ENCODE measurements at regions not wholly inside any gene's neighbourhood (a gene's known extent, or its start where the extent isn't known, plus 50 kb on each side); places are given as distances from the start of the nearest gene placed in this dataset.
A peak's percentile ranks its signal among the peaks of the same experiment; 100 is the strongest.

DNA sequence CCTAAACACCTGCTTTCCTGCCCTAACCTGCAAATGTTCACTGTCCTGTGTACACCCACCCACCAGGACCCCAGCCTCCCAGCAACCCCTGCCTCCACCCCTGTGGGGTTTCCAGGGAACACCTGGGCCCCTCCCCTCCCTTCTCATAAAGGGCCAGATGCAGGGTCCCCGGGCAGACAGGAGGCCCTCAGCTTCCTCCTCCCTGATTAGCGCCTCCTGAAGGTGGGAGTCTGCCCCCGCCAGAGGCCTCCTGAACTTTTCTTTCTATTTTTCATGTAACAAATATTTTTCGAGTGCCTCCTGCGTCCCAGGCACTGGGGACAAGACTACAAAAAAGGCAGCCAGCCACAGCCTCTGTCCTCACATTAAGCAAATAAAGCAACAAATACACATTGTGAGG, 135.4 kb upstream of the LINGO1 start:
- no TSS peak for BruUV-seq (replicated peaks)
- Histone ChIP-seq H3K9ac (ENCODE audit: insufficient read depth, low read depth, low read length) (no peak overlapping the region), H2AFZ (ENCODE audit: low read length) (no peak overlapping the region), H4K20me1 (ENCODE audit: insufficient read depth, low read length) (no peaks in the 10 kb centered on the region), H3K36me3 (replicated peaks in 1 of 2; ENCODE audit: control insufficient read depth in 1 of 2, insufficient read depth in 2 of 2, low read length in 2 of 2) (no peaks in the 10 kb centered on the region), H3K4me1 (ENCODE audit: insufficient read depth, low read length) (peaks cover 17% of the 10 kb centered on the region), H3K79me2 (ENCODE audit: insufficient read depth, low read length) (no peaks in the 10 kb centered on the region), H3K4me3 (replicated peaks in 1 of 3; ENCODE audit: insufficient read depth in 1 of 3, low read depth in 2 of 3, low read length in 3 of 3) (no peak overlapping the region), H3K27ac (ENCODE audit: extremely low read length, insufficient read depth, low read length) (no peak overlapping the region), H3K27me3 (ENCODE audit: control insufficient read depth in 1 of 2, insufficient read depth in 2 of 2, low read length in 2 of 2) (peaks cover 2 to 3% of the 10 kb centered on the region in 2 experiments; a peak in 2 of 5 replicates), H3K9me3 (ENCODE audit: low read length) (no peaks in the 10 kb centered on the region), H3K4me2 (ENCODE audit: low read depth, low read length) (no peak overlapping the region)
- 0% methylated on average over 5 of the region's 5 CpGs for WGBS (ENCODE audit: low lambda C conversion rate)
- CTCF ChIA-PET (ENCODE audit: low intra/inter-chr PET ratio, low total read pairs) = no interaction called here
- no peak for DNase-seq (ENCODE audit: low spot score)
- intact Hi-C loops (cut with micrococcal nuclease; ENCODE audit: unreplicated experiment) = no loop called here
- POLR2A ChIA-PET = no interaction called here
- TF ChIP-seq, protein P1, sequence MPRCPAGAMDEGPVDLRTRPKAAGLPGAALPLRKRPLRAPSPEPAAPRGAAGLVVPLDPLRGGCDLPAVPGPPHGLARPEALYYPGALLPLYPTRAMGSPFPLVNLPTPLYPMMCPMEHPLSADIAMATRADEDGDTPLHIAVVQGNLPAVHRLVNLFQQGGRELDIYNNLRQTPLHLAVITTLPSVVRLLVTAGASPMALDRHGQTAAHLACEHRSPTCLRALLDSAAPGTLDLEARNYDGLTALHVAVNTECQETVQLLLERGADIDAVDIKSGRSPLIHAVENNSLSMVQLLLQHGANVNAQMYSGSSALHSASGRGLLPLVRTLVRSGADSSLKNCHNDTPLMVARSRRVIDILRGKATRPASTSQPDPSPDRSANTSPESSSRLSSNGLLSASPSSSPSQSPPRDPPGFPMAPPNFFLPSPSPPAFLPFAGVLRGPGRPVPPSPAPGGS (CRISPR knock-in tag; IDR thresholded peaks at IDR 0.05) = no peak
- TF ChIP-seq ZNF207 (IDR thresholded peaks at IDR 0.05; ENCODE audit: borderline replicate concordance) (no peak), NONO (IDR thresholded peaks at IDR 0.05) (no peak), NONO (CRISPR knock-in tag; conservative IDR thresholded peaks at IDR 0.05) (no peak), ZNF879 (CRISPR knock-in tag; IDR thresholded peaks at IDR 0.05) (no peak), RBM39 (IDR thresholded peaks at IDR 0.05; ENCODE audit: low read depth, low read length, poor library complexity, severe bottlenecking) (no peak), ZNF225 (CRISPR knock-in tag; IDR thresholded peaks at IDR 0.05) (no peak), TOPORS (CRISPR knock-in tag; IDR thresholded peaks at IDR 0.05) (no peak)
- no peak for FAIRE-seq
- in situ Hi-C loops (cut with HindIII; ENCODE audit: extremely low pct_ligation_motif_present, low pct_unique_long_range_greater_than_20kb) = no loop called here
- no peak for ATAC-seq

GRCh38 chr15:77764095-77764494, 131.4 kb upstream of the LINGO1 start:
- intact Hi-C loops (cut with micrococcal nuclease; ENCODE audit: unreplicated experiment) = no loop called here
- Histone ChIP-seq H3K4me2 (ENCODE audit: low read depth, low read length) (peak overlapping the region; percentile 46), H3K27ac (ENCODE audit: extremely low read length, insufficient read depth, low read length) (no peak overlapping the region), H2AFZ (ENCODE audit: low read length) (no peak overlapping the region), H3K79me2 (ENCODE audit: insufficient read depth, low read length) (no peaks in the 10 kb centered on the region), H3K27me3 (ENCODE audit: control insufficient read depth in 1 of 2, insufficient read depth in 2 of 2, low read length in 2 of 2) (no peaks in the 10 kb centered on the region; a peak in 3 of 5 replicates), H3K9me3 (ENCODE audit: low read length) (no peaks in the 10 kb centered on the region), H3K36me3 (replicated peaks in 1 of 2; ENCODE audit: control insufficient read depth in 1 of 2, insufficient read depth in 2 of 2, low read length in 2 of 2) (no peaks in the 10 kb centered on the region), H3K4me1 (ENCODE audit: insufficient read depth, low read length) (peaks cover 22% of the 10 kb centered on the region), H4K20me1 (ENCODE audit: insufficient read depth, low read length) (no peaks in the 10 kb centered on the region), H3K4me3 (replicated peaks in 1 of 3; ENCODE audit: insufficient read depth in 1 of 3, low read depth in 2 of 3, low read length in 3 of 3) (no peak overlapping the region), H3K9ac (ENCODE audit: insufficient read depth, low read depth, low read length) (no peak overlapping the region)
- WGBS (ENCODE audit: low lambda C conversion rate) = 13% methylated on average over 4 of the region's 4 CpGs
- in situ Hi-C loops (cut with HindIII; ENCODE audit: extremely low pct_ligation_motif_present, low pct_unique_long_range_greater_than_20kb) = no loop called here
- FAIRE-seq (no peak), DNase-seq (ENCODE audit: low spot score) (no peak), ATAC-seq (no peak)
- ChIA-PET CTCF (ENCODE audit: low intra/inter-chr PET ratio, low total read pairs) (no interaction called here), POLR2A (no interaction called here)
- BruUV-seq (replicated peaks) = no TSS peak
- TF ChIP-seq U2AF1 (optimal IDR thresholded peaks at IDR 0.05; ENCODE audit: low read depth, low read length) = no peak
- no peak for TF ChIP-seq RCOR2 (CRISPR knock-in tag; IDR thresholded peaks at IDR 0.05)
- no peak for TF ChIP-seq PAF1 (CRISPR knock-in tag; IDR thresholded peaks at IDR 0.05)
- TF ChIP-seq HINFP (CRISPR knock-in tag; IDR thresholded peaks at IDR 0.05; ENCODE audit: low read depth) = no peak
- no peak for TF ChIP-seq CENPX (CRISPR knock-in tag; IDR thresholded peaks at IDR 0.05)
- TF ChIP-seq, protein P2, sequence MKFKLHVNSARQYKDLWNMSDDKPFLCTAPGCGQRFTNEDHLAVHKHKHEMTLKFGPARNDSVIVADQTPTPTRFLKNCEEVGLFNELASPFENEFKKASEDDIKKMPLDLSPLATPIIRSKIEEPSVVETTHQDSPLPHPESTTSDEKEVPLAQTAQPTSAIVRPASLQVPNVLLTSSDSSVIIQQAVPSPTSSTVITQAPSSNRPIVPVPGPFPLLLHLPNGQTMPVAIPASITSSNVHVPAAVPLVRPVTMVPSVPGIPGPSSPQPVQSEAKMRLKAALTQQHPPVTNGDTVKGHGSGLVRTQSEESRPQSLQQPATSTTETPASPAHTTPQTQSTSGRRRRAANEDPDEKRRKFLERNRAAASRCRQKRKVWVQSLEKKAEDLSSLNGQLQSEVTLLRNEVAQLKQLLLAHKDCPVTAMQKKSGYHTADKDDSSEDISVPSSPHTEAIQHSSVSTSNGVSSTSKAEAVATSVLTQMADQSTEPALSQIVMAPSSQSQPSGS (CRISPR knock-in tag; IDR thresholded peaks at IDR 0.05) = no peak
- TF ChIP-seq, protein P3, sequence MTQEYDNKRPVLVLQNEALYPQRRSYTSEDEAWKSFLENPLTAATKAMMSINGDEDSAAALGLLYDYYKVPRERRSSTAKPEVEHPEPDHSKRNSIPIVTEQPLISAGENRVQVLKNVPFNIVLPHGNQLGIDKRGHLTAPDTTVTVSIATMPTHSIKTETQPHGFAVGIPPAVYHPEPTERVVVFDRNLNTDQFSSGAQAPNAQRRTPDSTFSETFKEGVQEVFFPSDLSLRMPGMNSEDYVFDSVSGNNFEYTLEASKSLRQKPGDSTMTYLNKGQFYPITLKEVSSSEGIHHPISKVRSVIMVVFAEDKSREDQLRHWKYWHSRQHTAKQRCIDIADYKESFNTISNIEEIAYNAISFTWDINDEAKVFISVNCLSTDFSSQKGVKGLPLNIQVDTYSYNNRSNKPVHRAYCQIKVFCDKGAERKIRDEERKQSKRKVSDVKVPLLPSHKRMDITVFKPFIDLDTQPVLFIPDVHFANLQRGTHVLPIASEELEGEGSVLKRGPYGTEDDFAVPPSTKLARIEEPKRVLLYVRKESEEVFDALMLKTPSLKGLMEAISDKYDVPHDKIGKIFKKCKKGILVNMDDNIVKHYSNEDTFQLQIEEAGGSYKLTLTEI (CRISPR knock-in tag; conservative IDR thresholded peaks at IDR 0.05) = no peak
